Epithelial cell of esophagus (primary cell): ENCODE measurements at regions not wholly inside any gene's neighbourhood (a gene's known extent, or its start where the extent isn't known, plus 50 kb on each side); places are given as distances from the start of the nearest gene placed in this dataset.

Experiments used
- DNase-seq: peaks from one replicate; pipeline ENCODE4 v3.0.0; 2010; ENCODE audit warnings: low read depth
- H3K4me3 ChIP-seq: 2 replicates; pipeline ENCODE4 v1.5.1; 2011; ENCODE audit warnings: mild to moderate bottlenecking, low read length, control low read depth
- TF ChIP-seq, protein P1 (sequence below): IDR thresholded peaks from 2 replicates; pipeline ENCODE4 v1.5.1; 2011; ENCODE audit warnings: low read depth, mild to moderate bottlenecking, low read length, control low read depth, inconsistent platforms; ENCODE audit not compliant: insufficient read depth; ENCODE audit errors: missing control alignments

DNA sequence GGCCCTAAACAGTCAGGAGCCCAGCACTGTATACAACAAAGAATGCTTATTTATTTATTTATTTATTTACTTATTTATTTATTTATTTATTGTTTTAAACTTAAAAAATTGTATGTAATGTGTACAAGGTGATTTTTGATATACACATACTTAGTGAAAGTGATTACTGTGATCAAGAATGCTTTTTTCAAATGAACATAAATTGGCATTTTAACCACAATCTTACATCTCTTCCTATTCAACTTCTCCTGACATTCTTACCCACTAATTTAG, 776.6 kb downstream of the TSN start:
- no peak for DNase-seq
- no peak overlapping the region for H3K4me3 ChIP-seq
- TF ChIP-seq, protein P1, sequence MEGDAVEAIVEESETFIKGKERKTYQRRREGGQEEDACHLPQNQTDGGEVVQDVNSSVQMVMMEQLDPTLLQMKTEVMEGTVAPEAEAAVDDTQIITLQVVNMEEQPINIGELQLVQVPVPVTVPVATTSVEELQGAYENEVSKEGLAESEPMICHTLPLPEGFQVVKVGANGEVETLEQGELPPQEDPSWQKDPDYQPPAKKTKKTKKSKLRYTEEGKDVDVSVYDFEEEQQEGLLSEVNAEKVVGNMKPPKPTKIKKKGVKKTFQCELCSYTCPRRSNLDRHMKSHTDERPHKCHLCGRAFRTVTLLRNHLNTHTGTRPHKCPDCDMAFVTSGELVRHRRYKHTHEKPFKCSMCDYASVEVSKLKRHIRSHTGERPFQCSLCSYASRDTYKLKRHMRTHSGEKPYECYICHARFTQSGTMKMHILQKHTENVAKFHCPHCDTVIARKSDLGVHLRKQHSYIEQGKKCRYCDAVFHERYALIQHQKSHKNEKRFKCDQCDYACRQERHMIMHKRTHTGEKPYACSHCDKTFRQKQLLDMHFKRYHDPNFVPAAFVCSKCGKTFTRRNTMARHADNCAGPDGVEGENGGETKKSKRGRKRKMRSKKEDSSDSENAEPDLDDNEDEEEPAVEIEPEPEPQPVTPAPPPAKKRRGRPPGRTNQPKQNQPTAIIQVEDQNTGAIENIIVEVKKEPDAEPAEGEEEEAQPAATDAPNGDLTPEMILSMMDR, result no peak

GRCh38 chr2:122532481-122532880, 777.0 kb downstream of the TSN start:
- TF ChIP-seq, protein P1, result no peak
- no peak overlapping the region for H3K4me3 ChIP-seq
- no peak for DNase-seq

DNA sequence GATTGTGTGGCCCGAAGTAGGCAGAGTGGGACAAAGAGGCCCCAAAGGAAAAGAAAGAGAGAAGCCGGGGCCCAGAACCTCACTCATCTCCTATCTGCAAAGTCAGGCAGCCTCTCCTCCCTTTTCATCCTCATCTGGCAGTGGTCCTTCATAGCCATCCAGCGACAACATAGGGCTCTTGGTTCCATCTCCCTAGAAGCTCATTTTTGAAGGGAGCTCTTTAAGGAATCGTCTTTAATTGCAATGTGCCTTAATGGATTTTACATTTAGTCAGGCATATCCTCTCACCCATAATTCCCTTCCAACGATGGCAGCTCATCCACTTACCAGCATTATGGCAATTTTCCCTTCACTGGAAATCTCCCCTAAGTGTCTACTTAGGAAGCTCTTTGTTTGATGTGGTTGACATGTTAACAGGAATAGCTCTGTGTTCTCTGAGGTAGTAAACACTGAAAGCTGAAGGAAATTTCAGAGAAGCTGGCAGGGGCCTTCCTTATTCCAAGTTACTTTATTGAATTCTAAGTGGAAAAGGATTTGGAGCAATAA, 780.6 kb downstream of the TSN start:
- no peak for DNase-seq
- H3K4me3 ChIP-seq, result no peak overlapping the region
- TF ChIP-seq, protein P1, result no peak

DNA sequence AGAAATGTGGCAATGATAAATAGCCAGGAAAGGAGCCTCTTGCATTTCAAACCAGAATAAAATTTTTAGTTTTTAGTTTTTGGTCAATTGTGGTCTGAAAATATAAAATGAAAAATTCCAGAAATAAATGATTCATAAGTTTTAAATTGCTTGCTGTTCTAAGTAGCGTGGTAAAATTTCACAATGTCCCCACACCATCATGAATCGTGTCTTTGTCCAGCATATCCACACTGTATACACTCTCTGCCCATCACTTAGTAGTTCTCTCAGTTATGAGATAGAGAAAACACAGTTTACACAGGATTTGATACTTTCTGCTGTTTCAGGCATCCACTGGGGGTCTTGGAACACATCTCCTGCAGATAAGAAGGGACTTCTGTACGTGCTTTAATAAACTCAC, 783.9 kb downstream of the TSN start:
- H3K4me3 ChIP-seq, result no peak overlapping the region
- TF ChIP-seq, protein P1, result no peak
- DNase-seq, result no peak

DNA sequence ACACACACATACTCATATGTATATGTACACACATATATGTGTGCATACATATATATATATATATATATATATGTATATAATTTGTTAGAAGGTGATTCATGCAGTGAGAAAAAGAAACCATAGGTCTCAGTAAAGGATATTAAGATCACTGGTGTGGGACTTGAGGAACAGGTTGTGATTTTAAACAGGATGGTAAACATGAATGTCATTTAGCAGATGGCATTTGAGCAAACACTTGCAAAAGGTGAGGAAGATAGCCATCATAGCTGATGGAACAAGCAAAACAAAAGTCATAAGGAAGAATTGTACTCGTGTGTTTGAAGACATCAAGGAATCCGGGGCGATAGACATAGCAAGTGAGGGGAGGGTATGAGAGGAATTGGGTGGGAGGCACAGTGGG, 784.5 kb downstream of the TSN start:
- no peak overlapping the region for H3K4me3 ChIP-seq
- TF ChIP-seq, protein P1, result no peak
- no peak for DNase-seq

DNA sequence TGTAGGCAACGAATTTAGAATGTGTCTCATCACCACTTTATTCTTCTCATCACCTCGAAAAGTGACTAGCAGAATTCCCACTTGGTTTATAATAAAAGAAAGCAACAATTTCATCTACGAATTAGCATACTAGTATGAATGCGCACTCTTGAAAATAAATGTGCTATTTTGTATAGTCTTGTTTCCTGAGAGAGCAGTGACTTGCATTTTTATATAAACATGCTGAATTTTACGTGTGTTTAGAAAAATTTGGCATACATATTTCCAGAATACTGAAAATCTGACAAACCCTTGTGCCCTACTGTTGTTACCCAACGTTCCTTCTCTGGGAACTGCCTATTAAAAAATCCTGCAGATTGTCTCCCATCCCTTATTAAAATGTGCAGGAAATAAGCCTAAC, 786.8 kb downstream of the TSN start:
- TF ChIP-seq, protein P1, result no peak
- DNase-seq, result no peak

DNA sequence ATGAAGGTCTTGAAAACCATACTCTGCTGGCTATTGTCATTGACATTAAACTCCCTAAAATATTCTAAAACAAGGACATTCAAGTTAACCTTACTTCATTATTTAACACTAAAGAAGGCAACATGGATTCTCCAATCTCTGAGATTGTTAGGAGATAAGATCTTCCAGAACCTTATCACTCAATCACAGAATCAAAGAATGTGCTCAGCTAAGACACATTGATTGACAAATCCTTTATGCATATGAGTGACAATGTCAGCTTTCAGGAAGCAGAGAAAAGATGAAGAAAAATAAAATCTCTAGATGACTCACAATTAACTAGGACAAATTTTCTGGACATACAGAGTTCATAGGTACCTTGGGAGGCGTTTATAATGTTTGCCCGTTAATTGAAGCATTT, 787.2 kb downstream of the TSN start:
- TF ChIP-seq, protein P1, result no peak
- DNase-seq, result no peak
- H3K4me3 ChIP-seq, result no peak overlapping the region

More for the DNA sequence above, 786.8 kb downstream of the TSN start:
- H3K4me3 ChIP-seq, result no peak overlapping the region
